Activated T-cell treated with anti-CD3 and anti-CD28 coated beads, Interleukin-2, amount 50 U/mL, for 4 hours (primary cell): ENCODE measurements at regions not wholly inside any gene's neighbourhood (a gene's known extent, or its start where the extent isn't known, plus 50 kb on each side); places are given as distances from the start of the nearest gene placed in this dataset.

Experiments
- ATAC-seq, 2 donors: fragments of 200-7000 bp; cut with Tn5 transposase; one replicate each; pipeline ENCODE4 v1.10.0; 2021
- DNase-seq: peaks from one replicate; pipeline ENCODE4 v3.0.0-alpha.2; 2020
- H3K27me3 Mint-ChIP-seq: one replicate; pipeline ENCODE4 v1.8.0; 2021; ENCODE audit warnings: low read depth, mixed read lengths
- H3K36me3 Mint-ChIP-seq: one replicate; pipeline ENCODE4 v1.8.0; 2022; ENCODE audit warnings: mixed read lengths; ENCODE audit not compliant: insufficient read depth
- H3K4me1 Mint-ChIP-seq: one replicate; pipeline ENCODE4 v1.8.0; 2021; ENCODE audit warnings: low read depth, mixed read lengths
- H3K4me3 Mint-ChIP-seq: one replicate; pipeline ENCODE4 v1.8.0; 2021; ENCODE audit warnings: mild to moderate bottlenecking, moderate library complexity, mixed read lengths
- H3K9me3 Mint-ChIP-seq: one replicate; pipeline ENCODE4 v1.8.0; 2021; ENCODE audit warnings: mixed read lengths

DNA sequence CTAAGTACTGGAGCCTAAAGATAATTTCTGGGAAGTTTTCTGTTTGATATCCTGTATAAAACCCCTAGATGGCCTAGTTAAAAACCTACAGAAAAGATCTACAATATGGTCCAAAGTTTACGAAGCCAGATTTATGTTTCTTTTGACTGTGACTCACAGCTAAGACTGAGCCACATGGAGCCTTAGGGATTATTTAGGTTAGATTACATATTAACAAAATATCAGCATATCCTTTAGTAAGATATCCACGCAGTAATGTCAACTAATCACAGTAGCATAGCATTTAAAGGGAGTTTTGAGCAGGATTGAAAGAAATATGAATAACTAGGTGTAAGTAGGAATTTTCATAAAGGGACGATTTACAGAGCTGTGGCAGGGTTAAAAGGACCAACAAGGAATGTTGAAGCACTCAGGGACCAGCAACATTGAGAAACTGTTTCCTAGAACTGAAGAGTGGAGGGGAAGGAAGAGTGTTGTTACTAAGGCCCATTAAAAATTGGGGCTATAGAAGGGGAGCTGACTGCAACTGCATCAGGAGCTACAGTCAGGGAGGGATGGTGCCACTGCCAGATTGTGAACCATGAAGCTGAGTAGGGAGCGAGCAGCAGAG, 155.5 kb downstream of the DACT1 start:
- peaks cover 7% of the 10 kb centered on the region for H3K27me3 Mint-ChIP-seq
- ATAC-seq (no peak), DNase-seq (no peak)
- H3K9me3 Mint-ChIP-seq = no peaks in the 10 kb centered on the region
- no peaks in the 10 kb centered on the region for H3K4me1 Mint-ChIP-seq
- H3K36me3 Mint-ChIP-seq = no peaks in the 10 kb centered on the region
- no peak overlapping the region for H3K4me3 Mint-ChIP-seq

DNA sequence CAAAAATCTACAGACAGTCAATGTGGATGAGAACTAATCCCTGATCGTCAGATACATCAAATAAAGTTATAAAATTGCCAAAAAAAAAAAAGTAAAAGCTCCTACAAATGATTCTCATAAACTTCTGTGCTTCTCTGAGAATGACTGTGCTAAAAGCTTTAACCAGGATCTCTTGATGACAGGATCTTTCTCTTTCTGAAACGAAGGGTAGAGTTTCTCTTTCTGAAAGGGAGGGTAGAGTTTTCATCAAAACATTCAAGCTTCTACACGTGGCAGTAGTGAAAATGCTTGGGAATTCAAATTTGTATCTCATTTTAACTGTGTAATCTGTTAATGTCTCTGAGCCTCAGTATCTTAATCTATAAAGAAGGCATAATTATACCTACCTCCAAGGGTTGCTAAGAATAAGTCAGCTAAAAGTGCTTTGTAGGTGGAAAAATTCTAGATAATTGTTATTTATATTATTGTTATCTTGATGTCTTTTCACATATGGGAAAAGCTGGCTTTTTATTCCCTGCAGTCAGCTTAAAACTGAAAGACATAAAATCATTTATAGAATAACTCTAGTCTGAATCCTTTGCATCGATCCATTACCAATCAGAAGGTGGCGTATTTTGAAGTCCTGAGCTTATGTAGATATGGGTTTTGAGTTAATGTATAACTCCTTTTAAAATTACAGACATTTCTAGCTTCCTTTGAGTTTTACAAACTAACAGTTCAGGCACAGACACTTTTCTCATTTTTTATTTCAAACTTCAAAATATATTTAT, 157.4 kb downstream of the DACT1 start:
- no peaks in the 10 kb centered on the region for H3K9me3 Mint-ChIP-seq
- H3K36me3 Mint-ChIP-seq = no peaks in the 10 kb centered on the region
- peaks cover 5% of the 10 kb centered on the region for H3K27me3 Mint-ChIP-seq
- ATAC-seq (no peak), DNase-seq (no peak)
- H3K4me1 Mint-ChIP-seq = no peaks in the 10 kb centered on the region
- H3K4me3 Mint-ChIP-seq = no peak overlapping the region

GRCh38 chr14:58796242-58797009, 158.7 kb downstream of the DACT1 start:
- Mint-ChIP-seq H3K36me3 (no peaks in the 10 kb centered on the region), H3K9me3 (no peaks in the 10 kb centered on the region), H3K4me3 (no peak overlapping the region), H3K27me3 (peaks cover 5% of the 10 kb centered on the region), H3K4me1 (no peaks in the 10 kb centered on the region)
- no peak for DNase-seq
- ATAC-seq = no peak

GRCh38 chr14:58797010-58797429, 159.3 kb downstream of the DACT1 start:
- Mint-ChIP-seq H3K36me3 (no peaks in the 10 kb centered on the region), H3K9me3 (no peaks in the 10 kb centered on the region), H3K4me3 (no peak overlapping the region), H3K4me1 (no peaks in the 10 kb centered on the region), H3K27me3 (peaks cover 5% of the 10 kb centered on the region)
- DNase-seq = no peak
- no peak for ATAC-seq

GRCh38 chr14:58798173-58798572, 160.4 kb downstream of the DACT1 start:
- Mint-ChIP-seq H3K4me1 (no peaks in the 10 kb centered on the region), H3K9me3 (peaks cover 4% of the 10 kb centered on the region)
- no peak for ATAC-seq

GRCh38 chr14:58801086-58801485, 163.3 kb downstream of the DACT1 start:
- no peaks in the 10 kb centered on the region for H3K4me1 Mint-ChIP-seq
- H3K27me3 Mint-ChIP-seq = peaks cover 5% of the 10 kb centered on the region

More at GRCh38 chr14:58798173-58798572, 160.4 kb downstream of the DACT1 start:
- Mint-ChIP-seq H3K27me3 (peaks cover 5% of the 10 kb centered on the region), H3K36me3 (no peaks in the 10 kb centered on the region), H3K4me3 (no peak overlapping the region)
- no peak for DNase-seq

GRCh38 chr14:58805057-58805456, 167.3 kb downstream of the DACT1 start:
- Mint-ChIP-seq H3K4me1 (no peaks in the 10 kb centered on the region), H3K9me3 (peaks cover 7% of the 10 kb centered on the region), H3K27me3 (peaks cover 1% of the 10 kb centered on the region), H3K4me3 (no peak overlapping the region), H3K36me3 (no peaks in the 10 kb centered on the region)
- ATAC-seq (no peak), DNase-seq (no peak)

More at GRCh38 chr14:58801086-58801485, 163.3 kb downstream of the DACT1 start:
- H3K4me3 Mint-ChIP-seq = no peak overlapping the region
- H3K36me3 Mint-ChIP-seq = no peaks in the 10 kb centered on the region
- no peak for ATAC-seq
- H3K9me3 Mint-ChIP-seq = peaks cover 4% of the 10 kb centered on the region
- DNase-seq = no peak

GRCh38 chr14:58805605-58806409, 168.0 kb downstream of the DACT1 start:
- no peak overlapping the region for H3K4me3 Mint-ChIP-seq
- H3K9me3 Mint-ChIP-seq = peaks cover 7% of the 10 kb centered on the region
- no peaks in the 10 kb centered on the region for H3K36me3 Mint-ChIP-seq
- no peaks in the 10 kb centered on the region for H3K4me1 Mint-ChIP-seq
- peaks cover 1% of the 10 kb centered on the region for H3K27me3 Mint-ChIP-seq
- no peak for ATAC-seq
- no peak for DNase-seq

GRCh38 chr14:58807191-58807590, 169.4 kb downstream of the DACT1 start:
- Mint-ChIP-seq H3K27me3 (peaks cover 1% of the 10 kb centered on the region), H3K4me1 (no peaks in the 10 kb centered on the region), H3K36me3 (no peaks in the 10 kb centered on the region), H3K9me3 (peaks cover 7% of the 10 kb centered on the region), H3K4me3 (no peak overlapping the region)
- DNase-seq (no peak), ATAC-seq (no peak)

DNA sequence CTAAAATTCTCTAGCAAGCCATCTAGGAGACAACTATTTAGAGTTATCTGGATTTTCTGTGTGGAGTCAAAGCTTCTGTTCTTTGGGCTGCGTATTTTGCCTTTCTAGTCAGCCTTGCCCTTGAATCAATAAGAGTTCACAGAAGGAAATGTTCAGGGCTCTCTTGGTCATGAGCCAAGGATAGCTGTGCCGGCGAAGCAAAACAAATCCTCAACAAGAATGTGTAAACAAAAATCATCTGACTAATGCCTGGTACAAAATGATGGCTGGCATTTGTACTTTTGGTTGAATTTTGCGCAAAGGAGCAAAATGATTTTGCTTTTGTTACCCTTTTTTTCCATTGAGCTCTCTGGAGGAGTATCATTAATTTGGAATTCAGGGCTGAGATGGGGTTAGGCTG, 171.1 kb downstream of the DACT1 start:
- H3K4me1 Mint-ChIP-seq = no peaks in the 10 kb centered on the region
- no peak for ATAC-seq
- H3K27me3 Mint-ChIP-seq = no peaks in the 10 kb centered on the region
- no peak overlapping the region for H3K4me3 Mint-ChIP-seq
- no peak for DNase-seq
- H3K36me3 Mint-ChIP-seq = no peaks in the 10 kb centered on the region
- H3K9me3 Mint-ChIP-seq = peaks cover 4% of the 10 kb centered on the region

GRCh38 chr14:58809520-58809919, 171.8 kb downstream of the DACT1 start:
- no peak for DNase-seq
- H3K36me3 Mint-ChIP-seq = no peaks in the 10 kb centered on the region
- ATAC-seq = no peak
- H3K27me3 Mint-ChIP-seq = no peaks in the 10 kb centered on the region
- H3K4me3 Mint-ChIP-seq = no peak overlapping the region
- H3K9me3 Mint-ChIP-seq = peaks cover 4% of the 10 kb centered on the region
- no peaks in the 10 kb centered on the region for H3K4me1 Mint-ChIP-seq

DNA sequence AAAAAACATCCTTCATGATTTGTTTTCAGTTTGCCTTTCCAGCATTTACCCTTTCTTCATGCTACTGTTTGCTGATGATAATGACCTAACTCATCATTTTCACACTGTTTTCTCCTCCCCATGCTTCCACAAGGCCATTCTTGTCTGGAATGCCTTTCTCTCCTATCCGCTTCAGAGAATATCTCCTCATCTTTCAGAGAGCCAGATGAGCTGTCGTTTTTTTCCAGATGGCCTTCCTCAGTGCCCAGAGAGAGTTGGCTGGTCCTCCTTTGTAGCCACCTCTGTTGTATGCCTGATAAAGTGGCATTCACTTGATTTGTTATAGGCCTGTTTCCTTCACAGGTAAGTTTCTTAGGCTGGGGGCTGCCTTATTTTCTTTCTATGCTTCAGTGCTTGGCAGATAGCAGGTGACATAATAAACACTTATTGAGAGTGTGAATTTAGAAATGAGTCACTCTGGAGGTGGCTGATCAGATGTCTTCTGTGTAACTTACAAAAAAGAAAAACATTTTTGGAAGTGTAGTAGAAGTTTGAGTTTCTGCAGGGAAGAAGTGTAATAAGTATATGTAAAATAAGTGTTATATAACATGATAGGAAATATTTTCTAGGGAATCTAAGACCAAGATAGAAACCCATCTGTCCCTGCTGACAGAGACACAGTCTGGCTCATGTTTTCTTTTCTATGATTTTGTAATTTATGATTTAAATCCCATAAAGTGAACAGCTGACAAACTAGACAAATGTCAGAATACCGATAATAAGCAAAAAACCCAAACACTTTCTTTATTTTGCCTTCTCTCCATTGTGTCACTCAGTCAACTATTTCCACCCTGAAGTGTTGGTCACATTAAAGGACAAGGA, 174.5 kb downstream of the DACT1 start:
- H3K27me3 Mint-ChIP-seq = no peaks in the 10 kb centered on the region
- H3K36me3 Mint-ChIP-seq = no peaks in the 10 kb centered on the region
- no peaks in the 10 kb centered on the region for H3K4me1 Mint-ChIP-seq
- H3K4me3 Mint-ChIP-seq = no peak overlapping the region
- ATAC-seq (no peak), DNase-seq (no peak)
- peaks cover 4% of the 10 kb centered on the region for H3K9me3 Mint-ChIP-seq

DNA sequence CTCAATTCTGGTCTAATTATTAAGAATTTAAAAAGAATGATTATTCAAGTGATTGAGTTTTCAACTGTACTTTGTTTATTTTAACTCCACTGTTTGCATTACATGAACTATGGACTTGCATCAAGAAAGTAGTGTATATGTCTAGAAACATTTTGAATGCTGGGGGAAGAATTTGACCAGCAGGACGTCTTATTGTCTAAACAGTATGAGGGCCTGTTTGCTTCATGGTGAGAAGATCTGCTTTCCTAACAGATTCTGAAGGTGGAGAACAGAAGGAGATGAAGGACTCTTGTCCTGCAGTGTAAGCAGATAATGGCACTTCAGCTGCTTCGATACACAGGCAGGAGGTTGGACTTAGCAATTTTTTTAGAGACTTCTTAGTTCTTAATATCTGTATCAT, 176.0 kb downstream of the DACT1 start:
- H3K36me3 Mint-ChIP-seq = no peaks in the 10 kb centered on the region
- DNase-seq = no peak
- ATAC-seq = no peak
- H3K9me3 Mint-ChIP-seq = peaks cover 4% of the 10 kb centered on the region
- H3K4me1 Mint-ChIP-seq = no peaks in the 10 kb centered on the region
- no peak overlapping the region for H3K4me3 Mint-ChIP-seq
- H3K27me3 Mint-ChIP-seq = no peaks in the 10 kb centered on the region
